Activated T-helper 17 cell treated with anti-CD3 and anti-CD28 coated beads, Interleukin-2, amount 50 U/mL, for 72 hours (primary cell): ENCODE measurements at regions not wholly inside any gene's neighbourhood (a gene's known extent, or its start where the extent isn't known, plus 50 kb on each side); places are given as distances from the start of the nearest gene placed in this dataset.

Experiments
- ATAC-seq: fragments of 150-1000 bp; cut with Tn5 transposase; replicated peaks from 2 replicates; pipeline ENCODE4 v1.10.0; 2021; ENCODE audit warnings: mild to moderate bottlenecking, moderate library complexity
- H3K27ac Mint-ChIP-seq: one replicate; pipeline ENCODE4 v1.8.0; 2022; ENCODE audit warnings: mixed read lengths
- H3K27me3 Mint-ChIP-seq: one replicate; pipeline ENCODE4 v1.8.0; 2022; ENCODE audit warnings: mixed read lengths
- H3K36me3 Mint-ChIP-seq: one replicate; pipeline ENCODE4 v1.8.0; 2022; ENCODE audit warnings: low read depth, mild to moderate bottlenecking, mixed read lengths
- H3K4me1 Mint-ChIP-seq: one replicate; pipeline ENCODE4 v1.8.0; 2022; ENCODE audit warnings: mixed read lengths
- H3K4me3 Mint-ChIP-seq: one replicate; pipeline ENCODE4 v1.8.0; 2022; ENCODE audit warnings: mild to moderate bottlenecking, mixed read lengths
- H3K9me3 Mint-ChIP-seq: one replicate; pipeline ENCODE4 v1.8.0; 2022; ENCODE audit warnings: mixed read lengths

DNA sequence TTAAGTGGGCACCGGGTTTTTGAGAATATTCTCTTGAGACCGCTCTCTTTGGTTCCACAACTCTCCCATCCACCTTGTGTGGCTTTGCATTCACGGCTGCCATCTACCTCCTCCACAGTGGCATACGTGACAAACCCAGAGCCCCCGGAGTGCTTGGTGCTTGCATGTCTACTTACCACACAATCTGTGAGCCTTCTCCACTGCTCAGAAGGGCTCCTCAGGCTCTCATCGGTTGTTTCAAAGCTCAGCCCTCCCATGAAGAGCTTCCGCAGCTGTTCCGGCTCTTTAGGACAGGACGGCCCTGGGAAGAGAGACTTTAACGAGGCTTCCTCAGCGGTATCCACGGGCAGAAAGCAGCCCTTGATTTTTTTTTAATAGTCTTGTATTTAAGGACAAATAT is 167.6 kb upstream of the ANK2 start:
- no peaks in the 10 kb centered on the region for H3K4me1 Mint-ChIP-seq
- H3K27me3 Mint-ChIP-seq: peaks cover 9% of the 10 kb centered on the region
- no peaks in the 10 kb centered on the region for H3K36me3 Mint-ChIP-seq
- no peak for ATAC-seq
- H3K9me3 Mint-ChIP-seq: no peaks in the 10 kb centered on the region
- no peak overlapping the region for H3K27ac Mint-ChIP-seq
- H3K4me3 Mint-ChIP-seq: no peak overlapping the region

GRCh38 chr4:112882286-112882685 is 167.2 kb upstream of the ANK2 start:
- Mint-ChIP-seq H3K27ac (no peak overlapping the region), H3K36me3 (no peaks in the 10 kb centered on the region), H3K4me1 (no peaks in the 10 kb centered on the region), H3K27me3 (peaks cover 9% of the 10 kb centered on the region), H3K4me3 (no peak overlapping the region), H3K9me3 (no peaks in the 10 kb centered on the region)
- ATAC-seq: no peak

GRCh38 chr4:112884406-112884805 is 165.0 kb upstream of the ANK2 start:
- Mint-ChIP-seq H3K36me3 (no peaks in the 10 kb centered on the region), H3K4me3 (no peak overlapping the region), H3K27me3 (peaks cover 6% of the 10 kb centered on the region), H3K27ac (no peak overlapping the region), H3K4me1 (no peaks in the 10 kb centered on the region), H3K9me3 (no peaks in the 10 kb centered on the region)
- no peak for ATAC-seq

DNA sequence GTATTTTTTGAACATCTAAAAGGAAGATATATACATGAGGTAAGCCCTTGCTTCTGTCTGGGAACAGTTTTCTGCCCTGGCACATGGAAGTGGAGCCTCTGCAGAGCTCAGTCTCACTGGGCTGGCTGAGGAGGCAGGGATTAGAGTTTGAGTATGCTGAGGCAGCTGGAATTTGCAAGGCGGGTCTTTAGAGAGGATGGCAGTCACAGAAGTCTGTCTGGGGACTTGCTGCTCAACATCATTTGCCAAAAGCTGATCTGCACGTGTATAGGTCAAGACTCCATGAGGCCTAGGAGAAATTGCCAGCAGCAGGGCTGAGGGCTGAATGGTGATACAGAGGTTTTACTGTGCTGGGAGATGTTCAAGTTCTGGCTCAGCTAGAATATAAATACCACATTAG is 163.6 kb upstream of the ANK2 start:
- Mint-ChIP-seq H3K36me3 (no peaks in the 10 kb centered on the region), H3K27me3 (peaks cover 3% of the 10 kb centered on the region), H3K9me3 (no peaks in the 10 kb centered on the region), H3K27ac (no peak overlapping the region), H3K4me1 (no peaks in the 10 kb centered on the region), H3K4me3 (no peak overlapping the region)
- no peak for ATAC-seq

- no peaks in the 10 kb centered on the region for H3K9me3 Mint-ChIP-seq
- H3K27me3 Mint-ChIP-seq: peaks cover 3% of the 10 kb centered on the region
- H3K4me1 Mint-ChIP-seq: no peaks in the 10 kb centered on the region
- H3K27ac Mint-ChIP-seq: no peak overlapping the region
- ATAC-seq: no peak
- H3K4me3 Mint-ChIP-seq: no peak overlapping the region
- no peaks in the 10 kb centered on the region for H3K36me3 Mint-ChIP-seq
Observed at GRCh38 chr4:112888622-112889021, 160.8 kb upstream of the ANK2 start.

- Mint-ChIP-seq H3K27ac (no peak overlapping the region), H3K27me3 (peaks cover 3% of the 10 kb centered on the region), H3K4me3 (no peak overlapping the region), H3K9me3 (no peaks in the 10 kb centered on the region), H3K4me1 (no peaks in the 10 kb centered on the region), H3K36me3 (no peaks in the 10 kb centered on the region)
- ATAC-seq: no peak
Observed at GRCh38 chr4:112889199-112889598, 160.3 kb upstream of the ANK2 start.

GRCh38 chr4:112889619-112890527 is 159.6 kb upstream of the ANK2 start:
- H3K4me1 Mint-ChIP-seq: no peaks in the 10 kb centered on the region
- no peak for ATAC-seq
- no peak overlapping the region for H3K4me3 Mint-ChIP-seq
- no peak overlapping the region for H3K27ac Mint-ChIP-seq
- H3K27me3 Mint-ChIP-seq: peaks cover 7% of the 10 kb centered on the region
- H3K36me3 Mint-ChIP-seq: no peaks in the 10 kb centered on the region
- H3K9me3 Mint-ChIP-seq: no peaks in the 10 kb centered on the region

DNA sequence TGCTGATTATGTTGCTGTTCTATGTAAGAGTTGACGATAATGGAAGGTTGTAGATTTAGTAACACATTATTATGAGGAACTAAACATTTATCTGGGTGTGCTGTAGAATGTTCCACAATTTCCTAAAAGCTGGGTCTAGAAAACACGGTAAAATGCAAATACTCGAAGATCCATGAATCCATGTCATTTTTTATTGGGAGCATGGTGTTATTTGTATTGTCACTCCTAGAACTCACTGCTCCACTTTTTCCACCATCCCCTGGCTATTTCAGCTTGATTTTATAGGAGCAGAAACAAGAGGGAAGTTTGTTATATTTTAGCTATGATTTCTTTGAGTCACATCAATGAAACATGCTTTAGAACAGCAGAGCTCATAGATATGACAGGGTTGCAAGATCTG is 155.0 kb upstream of the ANK2 start:
- Mint-ChIP-seq H3K36me3 (no peaks in the 10 kb centered on the region), H3K4me1 (no peaks in the 10 kb centered on the region), H3K9me3 (no peaks in the 10 kb centered on the region), H3K4me3 (no peak overlapping the region), H3K27ac (no peak overlapping the region), H3K27me3 (peaks cover 15% of the 10 kb centered on the region)
- ATAC-seq: no peak

DNA sequence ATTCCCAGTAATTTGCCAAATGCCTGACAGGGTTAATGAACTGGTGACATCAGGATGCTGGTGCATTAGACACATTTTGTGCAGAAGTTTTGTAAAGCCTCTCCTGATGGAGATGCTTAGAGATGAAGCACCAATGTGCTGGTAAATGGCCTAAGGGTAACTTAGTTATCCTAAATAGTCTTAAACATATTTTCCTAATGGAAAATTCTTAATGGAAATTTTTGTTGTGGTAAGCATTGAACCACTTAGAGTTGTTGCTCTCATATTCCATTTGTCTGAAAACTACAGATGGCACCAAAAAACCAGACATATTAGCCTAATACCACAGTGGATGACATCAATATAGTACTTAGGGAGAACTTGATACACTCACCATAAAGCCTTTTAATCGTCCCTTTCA is 154.5 kb upstream of the ANK2 start:
- Mint-ChIP-seq H3K27ac (no peak overlapping the region), H3K9me3 (no peaks in the 10 kb centered on the region), H3K36me3 (no peaks in the 10 kb centered on the region), H3K27me3 (peaks cover 15% of the 10 kb centered on the region), H3K4me3 (no peak overlapping the region), H3K4me1 (no peaks in the 10 kb centered on the region)
- no peak for ATAC-seq

DNA sequence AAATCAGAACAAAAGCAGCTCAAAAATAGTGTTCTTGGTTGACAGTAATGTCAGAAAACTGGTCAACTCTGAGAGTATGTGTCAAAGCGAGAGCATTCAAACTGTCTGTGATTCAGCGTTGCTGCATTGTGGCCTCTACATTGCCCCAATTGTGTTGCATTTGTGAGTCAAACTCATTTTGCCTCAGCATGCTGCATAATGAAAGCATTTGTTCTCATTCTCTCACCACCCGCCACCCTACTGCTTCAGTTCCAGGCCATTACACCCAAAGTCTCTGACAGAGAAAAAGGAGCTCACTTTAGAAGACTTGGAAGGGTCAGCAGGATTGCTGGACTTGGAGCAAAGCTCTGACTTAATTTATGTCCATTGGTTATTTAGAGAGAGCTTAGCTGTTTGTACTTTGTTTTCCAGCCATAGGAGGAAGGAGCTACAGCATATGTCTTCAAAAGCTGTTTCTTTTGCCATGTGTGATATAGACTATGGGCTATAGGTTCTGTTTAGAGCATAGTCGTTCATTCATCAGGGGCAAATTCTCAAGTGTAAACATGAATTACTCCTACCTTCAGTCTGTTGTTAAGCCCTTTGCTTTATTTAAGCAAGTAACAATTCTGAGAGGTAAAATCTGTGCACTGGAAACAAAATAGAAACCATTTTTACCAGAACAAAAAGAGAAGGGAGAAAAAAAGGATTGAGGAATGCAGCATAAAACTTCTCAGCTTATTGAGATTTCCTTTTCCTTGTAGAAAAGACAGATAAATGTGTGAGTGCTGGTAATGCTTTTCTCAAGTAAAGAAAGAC is 153.4 kb upstream of the ANK2 start:
- Mint-ChIP-seq H3K36me3 (no peaks in the 10 kb centered on the region), H3K9me3 (no peaks in the 10 kb centered on the region), H3K27me3 (peaks cover 21% of the 10 kb centered on the region), H3K4me3 (no peak overlapping the region), H3K4me1 (no peaks in the 10 kb centered on the region), H3K27ac (no peak overlapping the region)
- ATAC-seq: peak; percentile 86

DNA sequence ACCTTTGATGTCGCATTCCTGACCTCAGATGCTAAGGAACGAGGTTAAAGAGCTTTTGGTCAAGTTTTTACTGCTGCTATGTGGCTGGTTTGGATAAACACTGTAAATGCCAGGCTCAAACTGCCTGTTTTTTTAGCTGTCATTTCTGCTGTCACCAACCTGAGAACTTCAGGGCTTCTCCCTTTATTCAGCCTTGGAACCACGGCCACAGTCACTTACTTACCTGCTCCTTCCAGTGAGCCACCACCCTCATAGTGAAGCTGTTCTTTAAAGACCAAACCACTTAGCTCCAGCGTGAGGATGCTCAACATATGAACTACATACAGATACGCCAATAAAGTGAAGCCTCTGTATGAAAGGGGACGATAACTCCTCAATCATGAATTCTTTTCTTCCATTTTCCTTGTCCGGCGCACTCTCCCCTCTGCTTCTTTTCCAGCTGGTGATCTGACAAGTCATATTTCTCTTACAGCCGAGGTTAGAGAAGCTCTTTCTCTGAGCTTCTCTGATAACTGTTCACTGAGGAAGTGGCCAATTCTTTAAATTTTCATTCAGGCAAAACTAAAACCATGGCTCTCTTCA is 152.8 kb upstream of the ANK2 start:
- Mint-ChIP-seq H3K36me3 (no peaks in the 10 kb centered on the region), H3K9me3 (no peaks in the 10 kb centered on the region), H3K27ac (no peak overlapping the region), H3K27me3 (peaks cover 23% of the 10 kb centered on the region), H3K4me1 (no peaks in the 10 kb centered on the region), H3K4me3 (no peak overlapping the region)
- ATAC-seq: no peak

DNA sequence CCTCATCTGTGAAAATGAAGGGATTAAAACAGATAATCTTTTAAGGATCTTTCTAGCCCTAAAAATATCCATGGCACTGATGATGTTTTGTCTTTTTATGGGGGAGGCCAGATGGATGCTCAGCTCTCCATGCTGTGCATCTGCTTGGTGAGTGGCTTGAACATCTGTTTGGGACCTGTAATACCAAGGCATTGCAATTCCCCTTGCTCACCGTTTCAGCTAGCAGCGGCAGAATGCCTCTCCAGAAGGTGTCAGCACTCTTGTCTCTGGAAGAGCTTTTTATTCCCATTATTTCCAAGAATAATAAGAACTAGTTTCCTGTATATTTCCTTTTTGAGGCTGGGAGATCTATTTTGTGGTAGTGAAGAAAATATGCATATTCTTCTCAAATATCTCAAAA is 151.9 kb upstream of the ANK2 start:
- H3K4me1 Mint-ChIP-seq: no peaks in the 10 kb centered on the region
- H3K27me3 Mint-ChIP-seq: peaks cover 23% of the 10 kb centered on the region
- no peaks in the 10 kb centered on the region for H3K36me3 Mint-ChIP-seq
- no peak overlapping the region for H3K27ac Mint-ChIP-seq
- no peaks in the 10 kb centered on the region for H3K9me3 Mint-ChIP-seq
- no peak overlapping the region for H3K4me3 Mint-ChIP-seq
- ATAC-seq: no peak

GRCh38 chr4:112898357-112899141 is 150.9 kb upstream of the ANK2 start:
- Mint-ChIP-seq H3K27me3 (peaks cover 23% of the 10 kb centered on the region), H3K36me3 (no peaks in the 10 kb centered on the region), H3K4me3 (no peak overlapping the region), H3K9me3 (no peaks in the 10 kb centered on the region), H3K27ac (no peak overlapping the region), H3K4me1 (no peaks in the 10 kb centered on the region)
- ATAC-seq: no peak

GRCh38 chr4:112900416-112900815 is 149.0 kb upstream of the ANK2 start:
- H3K4me3 Mint-ChIP-seq: no peak overlapping the region
- H3K27ac Mint-ChIP-seq: no peak overlapping the region
- H3K4me1 Mint-ChIP-seq: no peaks in the 10 kb centered on the region
- no peaks in the 10 kb centered on the region for H3K36me3 Mint-ChIP-seq
- no peak for ATAC-seq
- peaks cover 20% of the 10 kb centered on the region for H3K27me3 Mint-ChIP-seq
- H3K9me3 Mint-ChIP-seq: no peaks in the 10 kb centered on the region
